HG02943 (cell line): ENCODE measurements at regions not wholly inside any gene's neighbourhood (a gene's known extent, or its start where the extent isn't known, plus 50 kb on each side); places are given as distances from the start of the nearest gene placed in this dataset.

Source experiments
- ATAC-seq: cut with Tn5 transposase; IDR thresholded peaks from one replicate; pipeline ENCODE4 v1.9.1; 2021; ENCODE audit warnings: mild to moderate bottlenecking, low read depth, moderate library complexity; ENCODE audit not compliant: unreplicated experiment

- no peak for ATAC-seq
Measured at GRCh38 chr6:22394691-22395090, 97.9 kb upstream of the PRL start.

DNA sequence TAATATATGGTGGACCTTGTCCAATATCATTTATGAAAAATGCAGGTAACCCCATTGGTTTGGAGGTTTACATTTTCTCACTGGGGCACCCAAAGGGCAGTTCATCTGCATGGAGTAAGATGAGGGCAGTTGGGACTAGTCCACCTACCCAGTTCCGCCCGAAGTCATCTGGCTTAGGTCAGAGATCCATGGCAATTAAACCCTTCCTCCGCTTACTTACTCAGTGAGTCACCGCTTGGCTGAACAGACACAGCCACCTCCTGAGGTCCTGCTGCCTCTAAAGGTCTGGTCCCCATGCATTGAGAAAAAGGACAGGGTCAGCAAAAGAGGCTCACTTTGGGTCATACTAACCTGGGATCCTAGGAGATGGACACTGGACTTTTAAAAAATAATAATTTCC lies 102.9 kb upstream of the PRL start:
- ATAC-seq = no peak

GRCh38 chr6:22401206-22401605 lies 104.4 kb upstream of the PRL start:
- ATAC-seq = no peak

DNA sequence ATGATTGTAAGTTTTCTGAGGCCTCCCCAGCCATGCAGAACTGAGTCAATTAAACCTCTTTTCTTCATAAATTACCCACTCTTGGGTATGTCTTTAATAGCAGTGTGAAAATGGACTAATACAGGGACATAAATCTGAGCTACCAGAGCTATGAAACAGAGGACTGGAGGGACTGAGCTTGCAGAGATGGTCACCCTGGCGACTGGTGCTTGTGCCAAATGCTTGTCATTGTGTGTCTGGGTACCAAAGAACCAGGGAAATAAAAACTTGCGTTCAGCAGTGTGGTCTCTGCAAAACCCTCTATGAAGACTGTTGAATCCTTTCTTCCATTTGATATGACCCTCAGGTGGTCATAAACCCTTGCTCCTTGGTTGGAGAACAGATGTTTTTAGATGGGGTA lies 105.1 kb upstream of the PRL start:
- ATAC-seq = no peak

DNA sequence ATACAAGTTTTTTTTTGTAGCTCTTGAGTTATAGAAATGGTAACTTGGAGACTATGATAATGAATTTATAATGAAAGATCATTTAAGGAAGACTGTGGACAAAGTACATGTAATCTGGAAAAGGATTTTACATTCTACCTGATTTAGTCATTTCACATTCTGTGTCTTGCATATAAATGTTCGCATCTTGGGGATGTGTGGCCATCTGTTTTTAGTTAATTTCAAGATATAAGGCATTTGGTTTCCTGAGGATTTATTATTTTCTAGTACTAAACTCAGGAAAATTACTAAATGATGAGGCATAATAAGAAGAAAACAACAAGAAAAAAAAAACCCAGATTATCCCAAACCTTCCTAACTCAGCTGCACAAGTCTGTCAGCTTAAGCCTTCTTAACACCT lies 112.7 kb upstream of the PRL start:
- no peak for ATAC-seq

GRCh38 chr6:22411376-22412105 lies 114.7 kb upstream of the PRL start:
- no peak for ATAC-seq

DNA sequence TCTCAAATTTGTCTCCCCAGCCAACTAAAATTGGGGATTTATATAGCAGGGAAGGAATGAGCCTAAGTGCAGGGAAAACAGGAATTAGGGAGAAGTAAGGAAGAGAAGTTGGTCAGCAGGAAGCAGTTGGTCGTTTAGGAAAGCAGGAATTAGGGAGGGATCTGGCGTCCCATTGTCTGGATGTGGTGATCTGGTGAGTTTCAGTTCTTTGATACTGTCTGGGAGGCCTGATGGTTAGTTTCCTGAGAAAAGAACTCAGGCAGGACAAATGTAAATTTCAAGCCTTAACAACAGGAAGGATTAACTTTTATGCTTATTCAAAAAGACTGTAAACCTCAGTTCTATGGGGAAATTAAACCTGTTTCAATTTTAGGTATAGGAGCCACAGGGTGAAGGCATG lies 116.2 kb upstream of the PRL start:
- no peak for ATAC-seq

DNA sequence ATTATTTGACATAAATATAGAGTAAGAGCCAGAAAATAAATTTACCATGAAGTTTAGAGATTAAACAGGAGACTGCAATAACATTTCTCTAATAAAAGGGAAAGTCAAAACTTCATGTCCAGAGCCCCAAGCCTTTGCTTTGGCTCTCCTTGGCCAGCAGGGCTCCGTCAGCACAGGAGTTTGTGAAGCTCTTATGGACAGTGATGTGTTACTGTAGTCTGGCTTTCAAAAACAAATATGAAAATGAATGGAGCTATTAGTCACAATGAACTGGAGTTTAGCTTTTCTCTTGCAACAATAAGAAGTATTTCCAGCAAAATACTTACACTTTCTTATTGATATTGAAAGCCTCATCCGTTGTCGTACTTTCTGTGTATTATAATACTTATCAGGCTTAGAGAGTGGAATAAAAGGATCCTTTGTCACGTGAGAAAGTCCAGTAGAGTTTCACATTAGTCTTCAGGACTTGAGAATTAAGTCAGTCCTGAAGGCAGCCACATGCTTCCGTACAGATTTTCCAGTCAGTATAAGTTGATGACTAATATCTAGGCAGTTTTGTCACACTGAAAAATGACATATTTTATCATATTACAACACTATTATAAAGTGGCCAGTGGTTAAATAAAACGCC lies 117.0 kb upstream of the PRL start:
- ATAC-seq = no peak

- ATAC-seq = no peak
Measured at GRCh38 chr6:22418714-22419113, 121.9 kb upstream of the PRL start.

GRCh38 chr6:22421198-22421597 lies 124.4 kb upstream of the PRL start:
- no peak for ATAC-seq

GRCh38 chr6:22424196-22424595 lies 127.4 kb upstream of the PRL start:
- no peak for ATAC-seq

DNA sequence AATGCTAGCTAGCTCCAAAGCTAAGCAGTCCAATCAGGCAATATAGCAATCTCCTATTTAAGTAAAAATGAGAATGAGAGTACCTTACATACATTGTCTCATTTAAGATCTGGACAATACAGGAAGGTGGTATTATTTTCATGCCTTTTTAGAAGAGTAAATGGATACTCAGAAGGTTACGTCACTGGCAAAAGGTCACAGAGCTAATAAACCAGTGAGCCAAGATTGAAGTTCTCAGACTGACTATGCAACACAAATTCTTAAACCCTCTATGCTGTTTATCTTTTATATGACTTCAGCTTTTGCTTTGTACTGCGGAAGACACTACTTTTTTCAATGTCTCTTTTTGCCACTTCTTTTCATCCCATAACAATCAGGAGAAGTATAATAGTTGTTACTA lies 135.2 kb upstream of the PRL start:
- ATAC-seq = no peak

DNA sequence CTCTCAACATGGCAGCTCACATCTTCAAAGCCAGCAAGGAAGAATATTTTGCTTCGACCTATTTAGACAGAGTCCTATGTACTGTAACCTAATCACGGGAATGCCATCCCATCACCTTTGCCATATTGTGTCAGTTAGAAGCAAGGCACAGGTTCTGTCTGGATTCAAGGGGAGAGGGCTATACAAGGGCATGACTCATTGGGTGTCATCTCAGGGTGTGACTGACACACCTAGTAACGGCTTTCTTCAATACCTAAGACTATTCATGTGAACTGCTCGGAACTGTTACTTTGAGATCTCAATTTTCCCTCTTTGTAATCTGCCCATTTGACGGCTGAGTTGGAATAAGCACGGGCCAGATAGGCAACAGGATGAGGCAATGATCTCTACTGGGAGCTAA lies 135.6 kb upstream of the HDGFL1 start:
- no peak for ATAC-seq

DNA sequence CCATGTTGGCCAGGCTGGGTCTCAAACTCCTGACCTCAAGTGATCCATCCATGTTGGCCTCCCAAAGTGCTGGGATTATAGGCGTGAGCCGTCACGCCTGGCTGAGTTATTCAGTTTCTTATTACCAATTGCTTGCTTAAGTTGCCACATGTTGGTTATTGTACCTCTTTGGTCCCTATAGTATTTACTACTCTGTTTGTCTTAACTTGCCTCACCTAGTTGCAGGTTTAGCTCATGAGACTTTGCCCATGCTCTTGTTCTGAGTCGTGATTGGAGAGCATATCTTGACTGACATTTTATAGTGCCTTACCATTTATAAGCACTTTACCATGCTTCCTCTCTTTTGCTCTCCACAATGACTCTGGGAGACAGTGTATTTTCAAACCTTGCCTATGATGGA lies 134.2 kb upstream of the HDGFL1 start:
- no peak for ATAC-seq

DNA sequence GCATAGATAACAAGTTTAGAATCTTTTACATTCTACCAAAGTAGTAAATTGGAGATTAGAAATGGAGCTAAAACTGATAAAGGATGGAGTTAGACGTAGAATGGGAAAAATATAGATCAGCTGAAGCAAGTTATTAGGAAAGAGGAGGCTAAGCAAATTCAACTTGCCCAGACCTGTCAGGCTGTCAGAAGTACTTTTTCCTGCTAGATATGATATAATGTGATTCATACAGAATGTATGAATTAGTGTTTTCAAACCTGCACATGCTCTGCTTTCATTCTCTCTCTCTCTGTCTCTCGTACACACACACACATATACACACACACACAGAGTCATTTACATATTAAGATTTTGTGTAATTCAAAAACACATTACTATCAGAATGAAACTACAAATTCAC lies 133.2 kb upstream of the HDGFL1 start:
- ATAC-seq = no peak

- no peak for ATAC-seq
Measured at GRCh38 chr6:22437665-22438064, 131.7 kb upstream of the HDGFL1 start.

DNA sequence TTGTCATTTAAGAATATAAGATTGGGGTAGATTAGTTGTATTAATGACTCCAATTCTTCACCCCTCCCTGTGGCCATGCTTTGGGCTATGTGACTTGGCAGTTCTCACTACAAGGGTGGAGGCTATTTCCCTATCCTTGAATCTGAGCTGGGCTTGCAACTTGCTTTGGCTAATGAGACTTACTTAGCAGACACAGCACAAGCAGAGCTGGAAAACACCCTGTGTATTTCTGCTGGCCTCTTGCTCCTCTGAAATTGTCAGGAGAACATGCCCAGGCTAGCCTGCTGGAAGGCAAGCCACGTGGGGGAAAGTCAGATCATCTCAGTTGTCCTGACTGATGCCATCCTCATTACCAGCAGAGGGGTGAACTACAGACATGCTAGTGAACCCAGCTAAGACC lies 126.5 kb upstream of the HDGFL1 start:
- ATAC-seq = no peak

GRCh38 chr6:22444330-22444729 lies 125.0 kb upstream of the HDGFL1 start:
- ATAC-seq = no peak

GRCh38 chr6:22445946-22446345 lies 123.4 kb upstream of the HDGFL1 start:
- ATAC-seq = no peak

GRCh38 chr6:22447249-22448196 lies 121.8 kb upstream of the HDGFL1 start:
- no peak for ATAC-seq

GRCh38 chr6:22448291-22448711 lies 121.1 kb upstream of the HDGFL1 start:
- ATAC-seq = no peak
